ENCODE measurements at regions not wholly inside any gene's neighbourhood (a gene's known extent, or its start where the extent isn't known, plus 50 kb on each side); places are given as distances from the start of the nearest gene placed in this dataset.
"Not testable (repeated sequence)": the region's sequence is repeated elsewhere in the genome, so short reads cannot be mapped to it uniquely, and the experiment has no call there.

DNA sequence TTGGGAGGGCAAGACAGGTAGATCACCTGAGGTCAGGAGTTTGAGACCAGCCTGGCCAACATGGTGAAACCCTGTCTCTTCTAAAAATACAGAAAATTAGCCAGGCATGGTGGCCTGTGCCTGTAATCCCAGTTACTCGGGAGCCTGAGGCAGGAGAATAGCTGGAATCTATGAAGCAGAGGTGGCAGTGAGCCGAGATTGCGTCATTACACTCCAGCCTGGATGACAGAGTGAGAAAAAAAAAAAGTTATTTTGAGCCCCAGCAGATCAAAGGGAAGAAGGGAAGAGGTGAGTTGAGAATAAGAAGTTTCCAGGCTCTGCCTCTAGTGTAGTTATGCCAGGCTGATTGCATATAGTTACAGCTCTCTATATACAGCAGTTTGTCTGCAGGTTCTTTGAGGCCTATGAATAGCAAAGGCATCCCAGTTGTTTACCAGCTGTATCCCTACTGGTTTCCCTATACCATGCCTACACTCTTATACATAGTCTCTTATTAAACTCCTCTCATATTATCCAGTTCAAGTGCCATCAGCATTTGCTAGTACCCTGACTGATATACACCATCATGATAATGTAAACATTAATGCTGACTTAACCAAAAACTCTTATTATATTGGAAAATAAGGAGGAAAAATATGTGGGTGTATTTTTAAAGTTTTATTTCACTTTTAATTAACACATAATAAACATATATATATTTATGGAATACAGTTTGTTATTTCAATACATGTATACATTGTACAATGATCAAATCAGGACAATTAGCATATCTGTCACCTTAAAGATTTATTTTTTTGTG, 823.6 kb upstream of the ADGRB3 start:
- ChIA-PET POLR2A (no interaction called here), CTCF (no interaction called here)
- TF ChIP-seq, protein P1, sequence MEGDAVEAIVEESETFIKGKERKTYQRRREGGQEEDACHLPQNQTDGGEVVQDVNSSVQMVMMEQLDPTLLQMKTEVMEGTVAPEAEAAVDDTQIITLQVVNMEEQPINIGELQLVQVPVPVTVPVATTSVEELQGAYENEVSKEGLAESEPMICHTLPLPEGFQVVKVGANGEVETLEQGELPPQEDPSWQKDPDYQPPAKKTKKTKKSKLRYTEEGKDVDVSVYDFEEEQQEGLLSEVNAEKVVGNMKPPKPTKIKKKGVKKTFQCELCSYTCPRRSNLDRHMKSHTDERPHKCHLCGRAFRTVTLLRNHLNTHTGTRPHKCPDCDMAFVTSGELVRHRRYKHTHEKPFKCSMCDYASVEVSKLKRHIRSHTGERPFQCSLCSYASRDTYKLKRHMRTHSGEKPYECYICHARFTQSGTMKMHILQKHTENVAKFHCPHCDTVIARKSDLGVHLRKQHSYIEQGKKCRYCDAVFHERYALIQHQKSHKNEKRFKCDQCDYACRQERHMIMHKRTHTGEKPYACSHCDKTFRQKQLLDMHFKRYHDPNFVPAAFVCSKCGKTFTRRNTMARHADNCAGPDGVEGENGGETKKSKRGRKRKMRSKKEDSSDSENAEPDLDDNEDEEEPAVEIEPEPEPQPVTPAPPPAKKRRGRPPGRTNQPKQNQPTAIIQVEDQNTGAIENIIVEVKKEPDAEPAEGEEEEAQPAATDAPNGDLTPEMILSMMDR (IDR thresholded peaks at IDR 0.05; ENCODE audit: insufficient read depth, low read length, missing control alignments) = no peak
- no peak for DNase-seq (ENCODE audit: low read depth, low spot score)
- no peak overlapping the region for H3K4me3 ChIP-seq (ENCODE audit: low read depth, low read length)

DNA sequence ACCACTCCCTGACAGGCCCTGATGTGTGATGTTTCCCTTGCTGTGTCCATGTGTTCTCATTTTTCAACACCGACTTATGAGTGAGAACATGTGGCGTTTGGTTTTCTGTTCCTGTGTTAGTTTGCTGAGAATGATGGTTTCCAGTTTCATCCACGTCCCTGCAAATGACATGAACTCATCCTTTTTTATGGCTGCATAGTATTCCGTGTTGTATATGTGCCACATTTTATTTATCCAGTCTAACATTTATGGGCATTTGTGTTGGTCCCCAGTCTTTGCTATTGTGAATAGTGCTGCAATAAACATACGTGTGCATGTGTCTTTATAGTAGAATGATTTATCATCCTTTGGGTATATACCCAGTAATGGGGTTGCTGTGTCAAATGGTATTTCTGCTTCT, 830.3 kb upstream of the ADGRB3 start:
- CTCF ChIA-PET; DNase-seq (ENCODE audit: low read depth, low spot score); H3K4me3 ChIP-seq (ENCODE audit: low read depth, low read length); POLR2A ChIA-PET: not testable (repeated sequence)

DNA sequence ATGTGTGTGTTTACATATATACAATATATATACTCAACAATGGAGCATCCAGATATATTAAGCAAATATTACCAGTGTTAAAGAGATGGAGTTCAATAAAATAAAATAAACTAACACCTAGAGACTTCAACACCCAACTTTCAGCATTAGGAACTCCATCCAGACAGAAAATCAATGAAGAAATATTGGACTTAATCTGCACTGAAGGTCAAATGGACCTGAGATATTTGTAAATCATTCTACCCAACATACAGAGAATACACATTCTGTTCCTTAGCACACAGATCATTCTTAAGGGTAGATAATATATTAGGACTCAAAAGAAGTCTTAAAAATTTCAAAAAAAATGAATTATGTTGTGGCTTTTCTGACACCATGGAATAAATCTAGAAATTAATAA, 832.3 kb upstream of the ADGRB3 start:
- TF ChIP-seq, protein P1 (IDR thresholded peaks at IDR 0.05; ENCODE audit: insufficient read depth, low read length, missing control alignments) = no peak
- H3K4me3 ChIP-seq (ENCODE audit: low read depth, low read length) = no peak overlapping the region
- ChIA-PET POLR2A (no interaction called here), CTCF (no interaction called here)
- no peak for DNase-seq (ENCODE audit: low read depth, low spot score)

DNA sequence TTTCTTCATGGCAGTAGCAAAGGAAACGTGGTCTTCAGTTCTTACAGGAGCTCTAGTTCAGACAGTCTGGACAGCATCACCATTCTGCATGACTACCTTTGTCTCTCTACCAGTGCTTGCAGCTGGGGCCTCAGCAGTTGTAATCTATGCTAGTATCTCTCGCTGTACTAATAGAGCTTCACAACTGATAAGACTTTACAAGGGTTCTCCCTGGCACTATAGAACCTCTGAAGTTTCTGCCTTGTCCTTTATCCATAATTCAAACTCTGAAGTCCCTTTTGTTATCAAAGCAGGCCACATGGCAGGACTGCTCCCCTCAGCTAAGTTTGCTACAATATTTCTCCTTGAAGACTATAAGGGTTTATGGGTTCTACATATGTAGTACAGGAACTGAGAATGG, 842.1 kb upstream of the ADGRB3 start:
- no peak for DNase-seq (ENCODE audit: low read depth, low spot score)
- ChIA-PET CTCF (no interaction called here), POLR2A (no interaction called here)
- TF ChIP-seq, protein P1 (IDR thresholded peaks at IDR 0.05; ENCODE audit: insufficient read depth, low read length, missing control alignments) = no peak
- no peak overlapping the region for H3K4me3 ChIP-seq (ENCODE audit: low read depth, low read length)

DNA sequence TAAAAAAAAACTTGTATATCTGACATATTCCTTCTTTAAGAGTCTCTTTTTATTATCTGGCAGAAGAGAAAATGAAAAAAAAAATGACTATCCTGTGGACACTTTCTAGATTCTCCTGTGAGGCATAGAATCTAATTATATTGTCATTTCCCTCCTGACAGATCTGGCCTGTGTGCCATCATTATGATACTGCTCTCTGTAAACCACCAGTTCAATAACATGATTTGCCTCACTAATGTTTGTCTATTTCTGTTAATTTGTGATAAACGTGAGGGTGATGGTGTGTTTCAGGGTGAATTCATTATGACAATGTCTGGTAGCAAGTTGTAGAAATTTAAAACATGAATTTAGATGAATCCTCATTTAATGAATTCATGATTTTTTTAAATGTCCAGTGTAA, 844.5 kb upstream of the ADGRB3 start:
- POLR2A ChIA-PET = no interaction called here
- CTCF ChIA-PET = no interaction called here
- TF ChIP-seq, protein P1 (IDR thresholded peaks at IDR 0.05; ENCODE audit: insufficient read depth, low read length, missing control alignments) = no peak
- DNase-seq (ENCODE audit: low read depth, low spot score) = no peak
- H3K4me3 ChIP-seq (ENCODE audit: low read depth, low read length) = no peak overlapping the region

DNA sequence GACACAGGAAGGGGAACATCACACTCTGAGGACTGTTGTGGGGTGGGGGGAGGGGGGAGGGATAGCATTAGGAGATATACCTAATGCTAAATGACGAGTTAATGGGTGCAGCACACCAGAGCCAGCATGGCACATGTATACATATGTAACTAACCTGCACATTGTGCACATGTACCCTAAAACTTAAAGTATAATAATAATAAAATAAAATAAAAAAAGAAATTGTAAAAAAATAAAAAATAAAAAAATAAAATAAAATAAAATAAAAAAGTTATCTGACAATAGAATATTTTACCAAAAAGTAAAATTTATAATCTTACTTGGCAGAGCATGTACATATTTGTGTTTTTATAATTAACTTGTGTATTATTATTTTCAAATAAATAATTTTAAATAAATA, 848.0 kb upstream of the ADGRB3 start:
- H3K4me3 ChIP-seq (ENCODE audit: low read depth, low read length); POLR2A ChIA-PET; DNase-seq (ENCODE audit: low read depth, low spot score); CTCF ChIA-PET: not testable (repeated sequence)

DNA sequence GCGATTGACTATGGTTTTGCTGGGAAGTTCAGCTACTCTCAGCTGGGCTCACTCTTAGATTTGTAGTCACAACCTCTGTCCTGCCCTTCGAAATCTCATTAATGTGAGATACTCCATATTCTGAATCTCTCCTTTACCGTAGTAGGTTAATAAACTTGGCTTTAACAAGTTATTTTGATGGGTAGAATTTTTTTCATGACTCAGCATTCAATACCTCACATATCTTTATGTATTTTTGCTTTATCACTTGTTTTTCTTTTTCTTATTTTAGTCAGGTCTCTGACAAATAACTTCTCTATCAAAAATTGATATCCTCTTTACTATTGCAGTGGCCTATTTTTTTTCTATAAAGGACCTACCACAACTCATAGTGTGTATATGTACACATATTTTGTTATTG, 855.2 kb upstream of the ADGRB3 start:
- DNase-seq (ENCODE audit: low read depth, low spot score) = no peak
- ChIA-PET POLR2A (no interaction called here), CTCF (no interaction called here)
- TF ChIP-seq, protein P1 (IDR thresholded peaks at IDR 0.05; ENCODE audit: insufficient read depth, low read length, missing control alignments) = no peak
- H3K4me3 ChIP-seq (ENCODE audit: low read depth, low read length) = no peak overlapping the region

Measured in AG04449 (cell line).